ENCODE measurements at regions not wholly inside any gene's neighbourhood (a gene's known extent, or its start where the extent isn't known, plus 50 kb on each side); places are given as distances from the start of the nearest gene placed in this dataset.
A peak's percentile ranks its signal among the peaks of the same experiment; 100 is the strongest.

DNA sequence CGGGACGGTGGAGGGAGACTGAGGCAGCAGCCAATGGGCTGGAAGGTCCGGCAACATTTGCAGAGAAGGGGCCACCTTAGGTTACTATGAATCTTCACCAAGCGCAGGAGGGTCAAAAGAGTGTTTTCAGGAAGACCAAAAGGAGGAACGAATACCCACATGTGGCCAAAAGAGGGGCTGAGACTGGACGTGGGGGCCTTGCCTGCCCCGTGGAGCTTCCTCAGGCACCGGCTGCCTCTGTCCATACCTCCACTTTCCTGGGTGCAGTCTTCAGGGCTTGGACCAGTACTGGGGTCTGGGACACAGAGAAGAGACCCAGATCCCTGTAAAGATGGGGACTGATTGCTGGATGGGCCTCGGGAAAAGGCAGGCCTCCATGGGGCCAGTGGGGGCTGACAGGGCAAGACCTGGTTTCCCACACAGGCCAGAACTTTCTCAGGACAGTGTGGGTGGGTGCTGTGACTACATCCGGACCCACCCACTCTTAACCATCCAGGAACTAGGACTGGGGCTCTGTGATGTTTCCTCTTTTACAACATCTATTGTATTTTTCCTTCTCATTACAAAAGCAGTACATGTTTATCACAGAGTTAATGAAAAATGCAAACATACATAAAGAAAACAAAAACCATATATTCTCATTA is 294.7 kb downstream of the ZSWIM6 start:
- TF ChIP-seq CTCF (IDR thresholded peaks at IDR 0.05; ENCODE audit: low read length, missing control alignments) = no peak
- no peak overlapping the region for H3K4me3 ChIP-seq (replicated peaks; ENCODE audit: low read depth, low read length)
- DNase-seq (ENCODE audit: low read depth) = no peak

GRCh38 chr5:61627531-61627930 is 295.5 kb downstream of the ZSWIM6 start:
- TF ChIP-seq CTCF (IDR thresholded peaks at IDR 0.05; ENCODE audit: low read length, missing control alignments) = no peak

DNA sequence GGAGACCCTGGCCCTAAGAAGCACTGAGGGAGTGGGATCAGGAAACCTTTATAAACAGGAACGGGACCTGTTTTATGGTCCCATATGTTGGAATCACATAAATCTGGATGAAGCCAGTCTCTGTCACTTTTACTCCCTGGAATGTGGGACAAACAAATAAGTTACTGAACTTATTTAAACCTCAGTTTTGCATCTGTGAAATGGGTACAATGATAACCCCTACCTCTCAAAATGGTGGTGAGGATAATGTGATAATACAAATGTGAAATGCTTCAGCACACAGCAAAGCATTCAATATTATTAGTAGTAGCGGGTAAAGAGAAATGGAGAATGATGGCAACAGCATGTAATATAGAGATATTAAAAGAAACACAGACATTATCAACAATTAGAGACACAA is 298.9 kb downstream of the ZSWIM6 start:
- no peak for TF ChIP-seq CTCF (IDR thresholded peaks at IDR 0.05; ENCODE audit: low read length, missing control alignments)
- no peak for DNase-seq (ENCODE audit: low read depth)
- no peak overlapping the region for H3K4me3 ChIP-seq (replicated peaks; ENCODE audit: low read depth, low read length)

More at GRCh38 chr5:61627531-61627930, 295.5 kb downstream of the ZSWIM6 start:
- DNase-seq (ENCODE audit: low read depth) = no peak
- no peak overlapping the region for H3K4me3 ChIP-seq (replicated peaks; ENCODE audit: low read depth, low read length)

DNA sequence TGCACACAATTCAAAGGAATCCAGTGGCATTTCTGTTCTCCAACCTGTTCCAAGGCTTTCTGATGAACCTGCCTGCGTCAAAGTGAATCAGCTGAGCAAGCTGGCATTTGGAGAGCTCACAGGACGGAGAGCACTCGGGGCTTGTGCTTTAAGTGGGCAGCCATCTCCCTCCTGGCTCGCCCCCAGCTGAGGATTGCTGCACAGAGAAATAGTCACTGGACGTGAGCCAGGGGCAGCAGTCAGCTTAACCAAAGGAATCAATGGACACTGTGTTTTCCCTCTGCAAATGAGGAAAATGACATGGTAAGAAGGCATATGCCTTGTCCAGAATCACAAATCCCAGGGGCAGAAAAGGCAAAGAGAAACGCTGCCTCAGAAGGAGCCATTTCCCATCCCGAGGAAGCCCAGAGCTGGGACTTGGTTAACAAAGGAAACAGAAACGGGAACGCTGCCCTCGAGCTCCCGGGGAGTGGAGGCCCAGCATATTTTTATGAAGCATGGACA is 299.4 kb downstream of the ZSWIM6 start:
- TF ChIP-seq CTCF (IDR thresholded peaks at IDR 0.05; ENCODE audit: low read length, missing control alignments) = no peak
- DNase-seq (ENCODE audit: low read depth) = peak; percentile 40
- peak overlapping the region; percentile 6 for H3K4me3 ChIP-seq (replicated peaks; ENCODE audit: low read depth, low read length)

DNA sequence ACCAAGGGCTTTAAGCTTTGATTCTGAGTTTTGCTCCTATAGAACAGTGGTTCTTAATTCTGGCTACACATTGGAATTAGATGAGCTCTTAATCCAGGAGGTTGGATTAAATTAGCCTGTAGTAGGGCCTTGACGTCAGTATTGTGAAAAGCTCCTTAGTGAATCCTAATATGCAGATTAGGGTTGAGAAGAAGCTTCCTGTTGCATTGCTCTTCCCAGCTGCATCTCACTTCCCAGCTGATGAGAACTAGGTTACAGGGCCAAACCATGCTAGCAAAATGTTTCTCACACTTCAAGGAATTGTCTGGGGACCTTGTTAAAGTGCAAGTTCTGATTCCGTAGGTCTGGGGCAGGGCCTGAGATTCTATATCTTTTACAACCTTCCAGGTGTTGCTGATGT is 300.0 kb downstream of the ZSWIM6 start:
- DNase-seq (ENCODE audit: low read depth) = no peak
- no peak for TF ChIP-seq CTCF (IDR thresholded peaks at IDR 0.05; ENCODE audit: low read length, missing control alignments)
- no peak overlapping the region for H3K4me3 ChIP-seq (replicated peaks; ENCODE audit: low read depth, low read length)

DNA sequence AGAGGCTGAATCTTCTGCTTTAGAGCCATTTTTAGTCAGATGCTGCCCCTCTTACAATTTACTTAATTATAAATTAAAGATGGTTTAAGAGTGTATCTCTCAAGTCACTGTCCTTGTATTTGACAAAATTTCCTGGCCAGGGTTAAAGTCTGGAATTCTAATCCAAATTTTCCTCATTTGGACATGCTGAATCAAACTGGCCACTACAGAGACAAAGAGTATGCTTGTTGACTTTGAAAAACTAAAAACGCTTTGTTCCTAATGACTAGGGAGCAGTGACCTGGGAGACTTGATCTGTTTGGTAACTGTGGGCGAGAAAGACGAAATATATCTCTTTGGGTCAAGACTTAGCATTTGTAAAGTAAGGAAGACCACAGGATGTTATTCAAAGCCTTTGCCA is 303.2 kb downstream of the ZSWIM6 start:
- TF ChIP-seq CTCF (IDR thresholded peaks at IDR 0.05; ENCODE audit: low read length, missing control alignments) = no peak
- no peak overlapping the region for H3K4me3 ChIP-seq (replicated peaks; ENCODE audit: low read depth, low read length)
- DNase-seq (ENCODE audit: low read depth) = no peak

DNA sequence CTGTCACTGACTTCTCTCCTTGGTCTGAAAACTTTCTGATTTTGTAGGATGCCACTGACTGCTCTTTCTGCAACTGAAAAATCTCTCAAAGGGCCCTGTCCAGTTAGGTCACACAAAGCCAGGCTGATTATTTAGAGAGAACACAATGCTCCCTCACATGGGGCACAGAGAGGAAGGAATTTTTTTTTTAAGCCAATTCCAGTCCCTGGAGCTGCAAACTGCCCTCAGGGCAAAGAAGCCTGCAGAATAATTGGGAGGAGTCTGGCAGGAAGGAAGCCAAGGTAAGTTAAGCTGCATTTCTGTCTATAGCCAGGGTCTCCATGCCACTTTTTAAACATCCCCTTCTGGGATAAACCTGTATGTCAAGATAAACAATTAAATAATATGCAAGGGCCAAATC is 305.5 kb downstream of the ZSWIM6 start:
- TF ChIP-seq CTCF (IDR thresholded peaks at IDR 0.05; ENCODE audit: low read length, missing control alignments) = no peak
- no peak overlapping the region for H3K4me3 ChIP-seq (replicated peaks; ENCODE audit: low read depth, low read length)
- DNase-seq (ENCODE audit: low read depth) = no peak
